A549 (cell line): ENCODE measurements at regions not wholly inside any gene's neighbourhood (a gene's known extent, or its start where the extent isn't known, plus 50 kb on each side); places are given as distances from the start of the nearest gene placed in this dataset.

Source experiments
- CTCF ChIP-seq: fragments of >200 bp; sonication (Bioruptor Twin); formaldehyde crosslinking; IDR thresholded peaks from 3 replicates; pipeline ENCODE4 v1.5.1; 2016
- EHMT2 ChIP-seq: fragments of 200-600 bp; sonication (generic); IDR thresholded peaks from 2 replicates; pipeline ENCODE4 v1.6.1; 2016; ENCODE audit warnings: antibody characterized with exemption, low read depth, mild to moderate bottlenecking, moderate library complexity
- FOSL2 ChIP-seq, 2 experiments: fragments of 450-650 bp in 1 of 2; fragments of >200 bp in 1 of 2; sonication (Bioruptor Twin) in 1 of 2; formaldehyde crosslinking; IDR thresholded peaks; 2 replicates each; pipeline versions ENCODE4 v1.5.0 to v1.6.1; 2016 to 2020; ENCODE audit warnings: mild to moderate bottlenecking in 1 of 2, moderate library complexity in 1 of 2
- HOXA7 ChIP-seq: fragments of 250-450 bp; sonication (Bioruptor Pico); IDR thresholded peaks from 2 replicates; pipeline ENCODE4 v1.5.0; 2020; ENCODE audit warnings: mild to moderate bottlenecking, moderate library complexity
- JUN ChIP-seq, 2 experiments: fragments of >200 bp; sonication (Bioruptor Twin); formaldehyde crosslinking; IDR thresholded peaks; 2 replicates in 1 of 2; 3 replicates in 1 of 2; pipeline ENCODE4 v1.6.1; 2016 to 2017
- JUNB ChIP-seq: fragments of >200 bp; sonication (Bioruptor Twin); formaldehyde crosslinking; IDR thresholded peaks from 2 replicates; pipeline ENCODE4 v1.6.1; 2016
- MAZ ChIP-seq: fragments of 150-350 bp; IDR thresholded peaks from 2 replicates; pipeline ENCODE4 v1.6.1; 2014; ENCODE audit warnings: antibody characterized with exemption, low read depth, low read length, borderline replicate concordance
- MYC ChIP-seq: IDR thresholded peaks from 2 replicates; pipeline ENCODE4 v1.6.1; 2012; ENCODE audit warnings: mild to moderate bottlenecking, inconsistent platforms, low read length, improper control_type of control experiment, borderline replicate concordance
- NR3C1 ChIP-seq: fragments of >200 bp; sonication (Bioruptor Twin); formaldehyde crosslinking; IDR thresholded peaks from 3 replicates; pipeline ENCODE4 v1.6.1; 2017
- POLR2A ChIP-seq: IDR thresholded peaks from 2 replicates; pipeline ENCODE4 v1.6.1; 2012; ENCODE audit warnings: mild to moderate bottlenecking, low read length
- REST ChIP-seq: fragments of 200-600 bp; sonication (generic); IDR thresholded peaks from 2 replicates; pipeline ENCODE4 v1.6.1; 2016; ENCODE audit warnings: antibody characterized with exemption, mild to moderate bottlenecking, moderate library complexity
- TP53 ChIP-seq: fragments of 250-450 bp; sonication (Bioruptor Pico); IDR thresholded peaks from 2 replicates; pipeline ENCODE4 v1.5.0; 2021; ENCODE audit warnings: mild to moderate bottlenecking, moderate library complexity
- USF2 ChIP-seq: fragments of 450-650 bp; IDR thresholded peaks from 2 replicates; pipeline ENCODE4 v1.6.1; 2014; ENCODE audit warnings: antibody characterized with exemption

- TF ChIP-seq CTCF (no peak), POLR2A (no peak), FOSL2 (IDR thresholded peaks at IDR 0.05) (no peak), FOSL2 (CRISPR knock-in tag; IDR thresholded peaks at IDR 0.05) (no peak), USF2 (no peak), MYC (no peak), JUN (IDR thresholded peaks at IDR 0.05) (no peak), NR3C1 (no peak), HOXA7 (CRISPR knock-in tag) (no peak), JUNB (no peak), MAZ (no peak), REST (no peak), TP53 (no peak), EHMT2 (no peak)
Observed at GRCh38 chr16:63131503-63131902, 1095.3 kb upstream of the CDH8 start.
